ENCODE measurements at regions not wholly inside any gene's neighbourhood (a gene's known extent, or its start where the extent isn't known, plus 50 kb on each side); places are given as distances from the start of the nearest gene placed in this dataset.

DNA sequence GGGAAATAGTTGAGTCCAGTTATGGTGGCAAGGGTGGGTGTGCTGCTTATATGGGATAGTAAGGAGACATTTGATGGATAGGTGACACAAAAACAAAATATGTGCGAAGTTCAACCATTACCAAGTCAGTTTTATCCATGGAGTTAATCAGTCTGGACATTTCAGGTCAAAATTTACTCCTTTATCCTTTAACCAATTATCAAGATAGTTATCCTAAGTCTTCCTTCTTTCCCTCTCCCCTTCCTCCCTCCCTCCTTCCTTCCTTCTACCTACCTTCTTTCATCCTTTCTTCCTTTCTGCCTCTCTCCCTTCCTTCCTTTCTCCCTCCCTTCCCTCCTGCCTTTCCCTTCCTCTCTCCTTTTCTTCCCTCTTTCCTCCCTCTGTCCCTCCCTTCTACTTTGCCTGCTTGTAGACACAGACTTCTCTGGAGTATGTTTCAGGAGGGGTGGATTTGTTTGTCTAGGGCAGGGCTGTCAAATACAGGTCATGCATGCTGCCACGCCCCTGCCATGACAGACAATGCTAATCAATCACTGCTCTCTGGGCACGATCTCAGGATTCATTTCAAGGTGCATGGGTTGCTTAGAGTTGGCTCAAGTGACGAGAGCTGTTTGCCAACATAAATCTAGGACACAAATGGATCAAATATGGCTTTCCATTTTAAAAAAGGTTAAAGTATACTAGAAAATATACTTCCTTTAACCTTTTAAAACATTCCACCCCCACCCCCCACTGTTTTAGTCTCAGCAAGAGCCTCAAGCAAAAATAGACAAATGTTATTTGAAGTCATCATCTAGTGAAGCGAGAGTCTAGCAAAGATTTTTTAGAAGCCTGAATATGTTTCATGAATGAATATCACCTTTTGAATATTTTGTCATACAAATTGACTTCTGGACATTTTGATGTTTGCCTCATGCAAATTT, 281.6 kb upstream of the CITED2 start:
- TF ChIP-seq, protein P1, sequence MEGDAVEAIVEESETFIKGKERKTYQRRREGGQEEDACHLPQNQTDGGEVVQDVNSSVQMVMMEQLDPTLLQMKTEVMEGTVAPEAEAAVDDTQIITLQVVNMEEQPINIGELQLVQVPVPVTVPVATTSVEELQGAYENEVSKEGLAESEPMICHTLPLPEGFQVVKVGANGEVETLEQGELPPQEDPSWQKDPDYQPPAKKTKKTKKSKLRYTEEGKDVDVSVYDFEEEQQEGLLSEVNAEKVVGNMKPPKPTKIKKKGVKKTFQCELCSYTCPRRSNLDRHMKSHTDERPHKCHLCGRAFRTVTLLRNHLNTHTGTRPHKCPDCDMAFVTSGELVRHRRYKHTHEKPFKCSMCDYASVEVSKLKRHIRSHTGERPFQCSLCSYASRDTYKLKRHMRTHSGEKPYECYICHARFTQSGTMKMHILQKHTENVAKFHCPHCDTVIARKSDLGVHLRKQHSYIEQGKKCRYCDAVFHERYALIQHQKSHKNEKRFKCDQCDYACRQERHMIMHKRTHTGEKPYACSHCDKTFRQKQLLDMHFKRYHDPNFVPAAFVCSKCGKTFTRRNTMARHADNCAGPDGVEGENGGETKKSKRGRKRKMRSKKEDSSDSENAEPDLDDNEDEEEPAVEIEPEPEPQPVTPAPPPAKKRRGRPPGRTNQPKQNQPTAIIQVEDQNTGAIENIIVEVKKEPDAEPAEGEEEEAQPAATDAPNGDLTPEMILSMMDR (IDR thresholded peaks at IDR 0.05) = no peak
- H3K36me3 Mint-ChIP-seq (ENCODE audit: low read depth) = no peaks in the 10 kb centered on the region
- no peak overlapping the region for H3K27ac Mint-ChIP-seq
- H3K4me1 Mint-ChIP-seq (ENCODE audit: low read depth) = no peaks in the 10 kb centered on the region
- no peaks in the 10 kb centered on the region for H3K27me3 Mint-ChIP-seq (ENCODE audit: insufficient read depth)
- no peak for DNase-seq
- H3K4me3 Mint-ChIP-seq = no peak overlapping the region
- H3K9me3 Mint-ChIP-seq = no peaks in the 10 kb centered on the region

DNA sequence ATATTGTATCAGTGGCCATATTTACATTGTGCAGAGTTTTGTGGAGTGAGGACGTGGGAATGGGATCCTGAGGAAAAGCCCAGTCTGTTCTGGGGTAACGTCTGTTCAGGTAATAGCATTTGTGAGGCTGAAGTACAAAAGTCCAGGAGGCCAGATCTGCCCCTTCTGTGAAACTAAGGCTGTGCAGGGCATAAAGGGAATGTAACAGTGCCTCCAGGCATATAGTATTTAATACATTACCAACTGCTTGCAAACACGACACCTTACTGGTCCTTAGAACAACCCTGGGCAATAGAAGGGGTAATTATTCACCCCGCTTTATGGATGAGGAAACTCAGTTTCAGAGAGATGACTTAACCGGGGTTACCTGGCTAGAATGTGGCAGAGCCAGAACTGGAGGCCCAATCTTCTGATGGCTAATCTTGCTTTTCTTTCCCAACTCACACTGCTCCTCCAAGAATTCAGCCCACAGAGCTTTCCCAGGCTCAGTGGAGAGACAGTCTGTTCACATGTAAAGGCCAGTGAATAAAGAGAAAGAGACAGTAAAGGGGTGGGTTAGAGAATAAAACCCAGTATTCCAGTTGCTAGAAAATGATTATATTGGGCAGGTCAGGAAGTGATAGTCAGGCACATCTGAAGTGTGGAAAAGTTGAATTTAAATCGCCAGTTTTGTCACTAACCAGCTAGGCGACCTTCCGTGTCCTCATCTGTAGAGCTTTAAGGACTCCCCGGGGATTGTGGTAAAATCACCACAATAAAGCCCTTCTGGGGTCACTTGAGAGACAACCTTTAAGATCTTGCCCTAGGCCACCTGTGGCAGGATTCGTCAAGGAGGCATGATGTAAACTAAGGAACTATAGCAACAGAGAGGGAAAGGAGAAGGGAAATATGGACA, 280.7 kb upstream of the CITED2 start:
- no peaks in the 10 kb centered on the region for H3K27me3 Mint-ChIP-seq (ENCODE audit: insufficient read depth)
- TF ChIP-seq, protein P1 (IDR thresholded peaks at IDR 0.05) = no peak
- H3K27ac Mint-ChIP-seq = no peak overlapping the region
- no peaks in the 10 kb centered on the region for H3K9me3 Mint-ChIP-seq
- no peaks in the 10 kb centered on the region for H3K36me3 Mint-ChIP-seq (ENCODE audit: low read depth)
- no peaks in the 10 kb centered on the region for H3K4me1 Mint-ChIP-seq (ENCODE audit: low read depth)
- DNase-seq = no peak
- H3K4me3 Mint-ChIP-seq = no peak overlapping the region

DNA sequence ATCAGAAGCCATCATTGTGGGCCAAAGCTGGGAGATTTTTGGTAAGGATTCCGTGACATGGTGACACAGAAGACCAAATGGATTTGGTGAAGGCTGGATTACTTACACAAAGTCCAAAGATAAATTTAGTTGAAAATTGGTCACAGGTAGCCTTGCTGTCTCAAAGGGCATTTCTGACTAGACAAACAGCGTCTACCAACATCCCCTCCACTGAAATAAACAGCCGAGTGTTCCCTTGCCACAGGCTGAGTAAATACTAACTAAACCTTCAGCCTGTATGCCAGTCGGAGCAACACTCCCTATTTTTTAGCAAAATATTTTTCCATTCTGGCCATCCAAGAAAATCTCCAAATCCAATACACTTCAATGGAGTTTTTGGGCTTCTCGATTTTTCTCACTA, 279.9 kb upstream of the CITED2 start:
- Mint-ChIP-seq H3K27ac (no peak overlapping the region), H3K4me1 (ENCODE audit: low read depth) (no peaks in the 10 kb centered on the region), H3K36me3 (ENCODE audit: low read depth) (no peaks in the 10 kb centered on the region)

DNA sequence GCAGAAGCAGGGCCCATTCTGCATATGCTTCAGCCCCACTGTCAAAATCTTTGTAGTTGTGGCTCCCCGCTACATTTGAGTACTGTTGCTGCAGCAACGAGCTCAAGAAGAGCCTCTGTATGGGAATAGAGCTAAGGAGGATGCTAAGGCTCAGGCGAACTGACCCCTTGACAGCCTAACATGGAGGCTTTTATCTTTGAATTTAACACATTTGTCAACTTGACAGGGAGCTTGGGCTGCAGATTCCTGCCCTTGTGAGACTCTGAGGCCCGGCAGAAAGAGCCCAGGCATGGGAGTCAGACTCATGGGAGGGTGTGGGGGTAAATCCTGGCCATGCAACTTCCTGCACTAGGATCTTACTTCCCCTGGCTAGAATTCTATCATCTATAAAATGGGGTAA, 278.7 kb upstream of the CITED2 start:
- Mint-ChIP-seq H3K4me3 (no peak overlapping the region), H3K27me3 (ENCODE audit: insufficient read depth) (no peaks in the 10 kb centered on the region), H3K36me3 (ENCODE audit: low read depth) (no peaks in the 10 kb centered on the region), H3K4me1 (ENCODE audit: low read depth) (no peaks in the 10 kb centered on the region), H3K27ac (no peak overlapping the region), H3K9me3 (no peaks in the 10 kb centered on the region)
- TF ChIP-seq, protein P1 (IDR thresholded peaks at IDR 0.05) = no peak
- no peak for DNase-seq

More for the DNA sequence above, 279.9 kb upstream of the CITED2 start:
- no peak for DNase-seq
- Mint-ChIP-seq H3K27me3 (ENCODE audit: insufficient read depth) (no peaks in the 10 kb centered on the region), H3K9me3 (no peaks in the 10 kb centered on the region), H3K4me3 (no peak overlapping the region)
- TF ChIP-seq, protein P1 (IDR thresholded peaks at IDR 0.05) = no peak

DNA sequence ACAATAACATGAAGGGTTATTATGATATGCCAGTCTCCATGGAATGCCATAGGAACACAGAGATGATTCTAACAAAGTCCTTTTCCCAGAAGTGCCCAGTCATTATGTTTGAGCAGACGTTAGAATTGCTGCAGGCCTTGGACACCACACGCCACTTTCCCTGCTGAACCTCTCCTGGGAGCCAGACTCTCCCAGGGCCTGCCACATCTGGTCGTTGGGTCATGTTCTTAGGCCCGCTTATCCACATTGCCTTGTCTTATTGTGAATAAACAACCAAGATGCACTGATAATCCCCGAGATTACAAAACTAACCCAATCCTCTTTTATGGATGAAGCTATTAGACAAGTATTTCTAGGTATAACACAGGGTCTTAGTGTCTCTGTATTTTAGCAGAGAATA, 276.5 kb upstream of the CITED2 start:
- H3K9me3 Mint-ChIP-seq = peaks cover 4% of the 10 kb centered on the region; the same call in 1 of the 2 replicates
- no peak overlapping the region for H3K27ac Mint-ChIP-seq
- TF ChIP-seq, protein P1 (IDR thresholded peaks at IDR 0.05) = no peak
- peaks cover 8% of the 10 kb centered on the region; the same call in 1 of the 2 replicates for H3K36me3 Mint-ChIP-seq (ENCODE audit: low read depth)
- no peak for DNase-seq
- no peaks in the 10 kb centered on the region for H3K27me3 Mint-ChIP-seq (ENCODE audit: insufficient read depth)
- no peak overlapping the region for H3K4me3 Mint-ChIP-seq
- H3K4me1 Mint-ChIP-seq (ENCODE audit: low read depth) = no peaks in the 10 kb centered on the region

All from HFFc6 (cell line).